HG03571 (cell line): ENCODE measurements at regions not wholly inside any gene's neighbourhood (a gene's known extent, or its start where the extent isn't known, plus 50 kb on each side); places are given as distances from the start of the nearest gene placed in this dataset.

Experiments
- ATAC-seq: cut with Tn5 transposase; IDR thresholded peaks from one replicate; pipeline ENCODE4 v1.9.1; 2021; ENCODE audit not compliant: unreplicated experiment

GRCh38 chr4:153137159-153137558 lies 67.1 kb upstream of the TRIM2 start:
- ATAC-seq: no peak

DNA sequence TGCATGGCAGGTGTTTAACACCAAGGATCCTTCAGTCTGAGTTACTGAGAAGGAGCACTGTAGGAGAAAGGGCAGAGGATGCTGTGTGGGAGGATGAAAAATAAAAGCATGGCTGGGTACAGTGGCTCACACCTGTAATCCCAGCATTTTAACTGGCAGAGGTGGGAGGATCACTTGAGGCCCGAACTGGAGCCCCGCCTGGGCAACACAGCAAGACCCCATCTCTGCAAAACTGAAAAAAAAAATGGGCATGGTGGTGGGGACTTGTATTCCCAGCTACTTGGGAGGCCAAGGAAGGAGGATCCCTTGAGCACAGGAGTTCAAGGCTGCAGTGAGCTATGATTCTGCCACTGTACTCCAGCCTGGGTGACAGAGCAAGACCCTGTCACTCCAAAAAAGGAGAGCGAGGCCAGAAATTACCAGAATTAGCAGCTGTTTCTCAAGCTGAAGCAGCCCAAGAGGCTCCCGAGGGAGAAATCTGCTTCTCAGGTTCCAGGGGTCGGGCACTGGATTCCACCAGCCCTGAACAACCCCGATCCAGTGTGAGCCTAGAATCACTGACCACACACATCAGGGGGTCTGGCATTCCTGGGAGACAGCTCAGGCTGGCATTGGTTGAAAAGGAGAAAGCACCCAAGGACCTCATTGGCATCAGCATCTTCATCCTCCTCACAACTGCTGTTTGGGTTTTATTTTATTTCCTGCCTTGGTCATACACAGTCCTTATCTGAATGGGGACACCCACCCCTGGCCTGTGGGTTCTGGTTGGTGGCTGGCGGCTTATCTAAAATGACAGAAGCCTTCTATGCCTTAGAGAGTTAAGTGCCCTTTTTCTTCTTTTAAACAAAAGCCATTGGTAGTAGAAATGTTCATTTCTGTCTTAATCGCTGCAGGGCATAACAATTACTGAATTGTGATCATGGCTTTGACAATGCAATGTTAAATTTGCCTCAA lies 66.3 kb upstream of the TRIM2 start:
- no peak for ATAC-seq

- no peak for ATAC-seq
Observed at GRCh38 chr4:153138736-153139135, 65.5 kb upstream of the TRIM2 start.

- no peak for ATAC-seq
Observed at GRCh38 chr4:153140294-153140693, 63.9 kb upstream of the TRIM2 start.

GRCh38 chr4:153141238-153141637 lies 63.0 kb upstream of the TRIM2 start:
- ATAC-seq: no peak

DNA sequence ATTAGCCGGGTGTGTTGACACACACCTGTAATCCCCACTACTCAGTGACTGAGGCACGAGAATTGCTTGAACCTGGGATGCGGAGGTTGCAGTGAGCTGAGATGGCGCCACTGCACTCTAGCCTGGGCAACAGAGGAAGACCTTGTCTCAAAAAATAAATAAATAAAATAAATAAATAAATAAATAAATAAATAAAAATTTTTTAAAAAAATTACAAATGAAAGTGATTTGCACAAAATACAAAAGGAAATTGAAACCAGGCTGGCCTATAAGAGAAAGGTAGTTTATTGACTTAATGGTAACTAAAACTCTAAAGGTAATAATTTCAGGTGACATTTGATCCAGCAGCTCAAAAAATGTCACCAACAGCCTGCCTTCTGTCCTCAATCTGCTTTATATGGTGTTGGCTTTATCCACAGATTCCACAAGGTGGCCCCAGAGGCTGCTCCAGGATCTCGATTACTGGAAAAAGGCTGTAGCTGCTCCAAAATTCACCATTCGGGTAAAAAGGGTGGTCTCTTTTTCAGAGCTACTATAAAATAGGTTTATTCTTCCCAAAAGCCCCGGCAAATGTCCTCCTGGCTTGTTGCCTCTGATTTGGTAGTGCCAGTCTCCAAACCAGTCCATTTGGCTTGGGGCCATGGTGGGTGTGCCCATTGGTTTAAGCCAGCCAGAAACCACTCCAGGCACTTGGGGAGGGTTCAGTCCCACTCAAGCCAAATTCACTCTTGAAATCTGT lies 61.4 kb upstream of the TRIM2 start:
- no peak for ATAC-seq

DNA sequence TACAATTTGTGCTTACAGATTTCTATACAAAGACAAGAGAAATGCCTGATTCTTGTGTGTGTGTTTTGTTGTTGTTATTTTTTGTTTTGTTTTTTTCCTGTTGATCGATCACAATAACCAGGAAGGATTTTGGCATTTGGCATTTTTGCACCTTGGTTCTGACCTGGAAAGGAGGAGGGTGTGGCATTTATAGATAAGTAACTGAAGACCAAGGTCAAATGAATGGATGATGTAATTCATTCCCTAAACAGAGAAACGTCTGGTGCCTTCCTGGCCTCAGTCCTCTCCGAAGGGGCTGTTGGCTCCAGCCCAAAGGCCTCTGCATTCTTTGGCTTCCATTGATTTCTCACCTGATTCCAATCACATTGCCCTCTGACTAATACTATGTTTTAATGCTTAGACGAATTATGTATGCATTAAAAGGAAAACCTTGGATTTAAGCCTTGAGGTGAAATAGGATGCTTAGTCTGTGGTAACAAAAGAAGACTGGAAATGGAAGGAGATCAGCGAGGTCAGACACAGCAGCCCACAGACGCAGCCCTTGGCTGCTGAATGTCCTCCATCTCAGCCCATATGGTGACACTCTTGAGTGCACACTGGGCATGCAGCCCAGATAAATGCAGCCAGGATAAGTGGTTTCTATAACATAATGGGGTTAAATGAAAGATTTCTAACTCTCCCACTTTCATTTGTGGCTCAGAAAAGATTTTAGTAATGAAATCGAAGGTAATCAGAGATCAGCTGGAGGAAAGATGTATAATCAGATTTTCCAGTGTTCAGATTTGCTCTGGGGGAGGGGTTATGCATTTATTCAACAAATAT lies 60.5 kb upstream of the TRIM2 start:
- ATAC-seq: no peak

DNA sequence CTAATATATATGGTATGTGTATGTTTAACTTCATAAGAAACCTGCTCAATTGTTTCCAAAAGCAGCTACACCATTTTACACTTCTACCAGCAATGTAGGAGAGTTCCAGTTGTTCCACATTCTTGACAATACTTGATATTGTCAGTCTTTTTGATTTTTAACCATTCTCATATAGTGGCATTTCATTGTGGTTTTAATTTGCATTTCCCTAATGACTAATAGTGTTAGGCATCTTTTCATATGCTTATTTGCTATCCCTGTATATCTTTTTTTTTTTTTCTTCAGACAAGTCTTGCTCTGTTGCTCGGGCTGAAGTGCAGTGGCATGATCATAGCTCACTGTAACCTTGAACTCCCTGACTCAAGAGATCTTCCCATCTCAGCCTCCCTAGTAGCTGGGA lies 58.2 kb upstream of the TRIM2 start:
- ATAC-seq: no peak

DNA sequence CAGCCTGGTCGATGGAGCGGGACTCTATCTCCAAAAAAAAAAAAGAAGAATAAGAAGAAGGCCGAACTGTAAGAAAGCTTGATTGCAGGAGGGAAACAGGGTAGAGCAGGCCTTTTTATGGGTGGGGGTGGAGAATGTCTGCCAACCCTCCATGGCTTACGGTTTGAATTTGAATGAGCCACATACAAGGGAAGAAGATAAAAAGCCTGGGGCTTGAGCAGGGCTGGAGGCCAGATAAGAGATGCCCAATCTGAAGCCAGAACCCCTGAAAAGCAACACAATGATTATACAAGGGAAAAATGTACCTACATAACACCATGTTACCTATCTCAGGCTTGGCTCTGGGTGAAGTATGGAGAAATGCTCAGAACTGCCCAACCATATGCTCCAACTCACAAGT lies 57.3 kb upstream of the TRIM2 start:
- ATAC-seq: no peak

- ATAC-seq: no peak
Observed at GRCh38 chr4:153148791-153149190, 55.5 kb upstream of the TRIM2 start.

DNA sequence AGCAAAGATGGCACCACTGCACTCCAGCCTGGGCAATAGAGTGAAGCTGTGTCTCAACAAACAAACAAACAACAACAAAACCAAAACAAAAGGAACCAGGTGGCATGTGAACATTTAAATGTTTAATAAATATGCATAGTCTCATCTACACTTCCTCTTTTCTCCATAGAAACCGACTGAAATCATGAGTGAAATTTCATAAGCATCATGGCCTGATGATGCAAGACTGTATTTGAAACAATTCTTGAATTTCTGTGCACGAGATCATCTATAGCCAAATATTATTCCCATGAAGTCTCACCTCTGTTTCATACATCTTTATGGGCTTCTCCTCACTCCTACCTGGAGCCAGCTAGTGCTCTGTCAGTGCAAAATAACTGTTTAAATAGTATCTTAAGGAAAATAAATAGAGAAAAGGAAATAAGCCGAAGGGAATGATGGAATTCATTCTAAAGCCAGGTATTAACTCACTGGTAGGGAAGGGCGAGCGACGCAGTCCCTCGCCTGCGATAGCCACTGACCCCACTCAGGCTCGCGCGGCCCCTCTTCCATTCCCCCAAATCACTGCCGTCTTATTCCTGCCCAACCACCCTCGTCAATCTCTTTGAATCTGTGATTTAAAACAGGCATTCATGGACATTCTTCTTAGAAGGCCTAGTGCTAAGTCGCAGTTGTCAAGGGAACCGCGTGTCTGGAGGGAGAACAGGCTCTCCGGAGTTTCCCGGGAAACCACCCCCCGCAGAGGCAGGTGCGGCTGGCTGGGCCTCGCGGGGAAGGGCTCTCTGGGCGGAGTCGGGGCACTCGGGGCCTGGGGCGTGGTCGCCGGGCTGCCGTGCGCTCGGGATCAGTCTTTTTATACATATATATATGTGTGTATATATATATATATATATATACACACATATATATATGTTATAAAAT lies 52.4 kb upstream of the TRIM2 start:
- no peak for ATAC-seq

GRCh38 chr4:153152501-153153338 lies 51.5 kb upstream of the TRIM2 start:
- peak; percentile 14 for ATAC-seq

DNA sequence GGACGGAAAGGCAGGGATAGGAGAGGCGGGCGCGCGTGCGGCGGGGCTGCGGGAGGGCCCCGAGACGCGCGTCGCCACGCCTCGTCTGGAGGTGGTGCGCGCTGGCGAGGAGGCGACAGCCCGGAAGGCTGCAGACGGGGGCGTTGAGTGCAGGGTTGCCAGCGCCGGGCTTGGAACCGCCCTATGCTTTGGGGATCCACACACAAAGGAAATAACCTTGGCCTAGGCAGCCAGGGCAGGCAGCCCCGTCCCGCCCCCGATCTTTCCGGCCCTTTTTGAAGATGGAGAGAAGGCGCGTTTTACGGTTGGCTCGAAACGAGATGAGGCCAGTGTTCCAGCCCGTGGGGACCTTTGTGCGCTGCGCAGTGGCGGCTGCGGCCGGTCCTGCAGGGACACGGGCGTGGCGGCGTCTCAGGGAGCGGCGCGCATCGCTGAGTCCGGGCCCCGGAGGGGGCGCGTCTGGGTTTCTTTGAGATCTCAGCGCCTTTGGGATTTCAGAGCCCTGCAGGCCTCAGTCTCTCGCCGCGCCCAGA lies 50.8 kb upstream of the TRIM2 start:
- peak; percentile 59 for ATAC-seq

DNA sequence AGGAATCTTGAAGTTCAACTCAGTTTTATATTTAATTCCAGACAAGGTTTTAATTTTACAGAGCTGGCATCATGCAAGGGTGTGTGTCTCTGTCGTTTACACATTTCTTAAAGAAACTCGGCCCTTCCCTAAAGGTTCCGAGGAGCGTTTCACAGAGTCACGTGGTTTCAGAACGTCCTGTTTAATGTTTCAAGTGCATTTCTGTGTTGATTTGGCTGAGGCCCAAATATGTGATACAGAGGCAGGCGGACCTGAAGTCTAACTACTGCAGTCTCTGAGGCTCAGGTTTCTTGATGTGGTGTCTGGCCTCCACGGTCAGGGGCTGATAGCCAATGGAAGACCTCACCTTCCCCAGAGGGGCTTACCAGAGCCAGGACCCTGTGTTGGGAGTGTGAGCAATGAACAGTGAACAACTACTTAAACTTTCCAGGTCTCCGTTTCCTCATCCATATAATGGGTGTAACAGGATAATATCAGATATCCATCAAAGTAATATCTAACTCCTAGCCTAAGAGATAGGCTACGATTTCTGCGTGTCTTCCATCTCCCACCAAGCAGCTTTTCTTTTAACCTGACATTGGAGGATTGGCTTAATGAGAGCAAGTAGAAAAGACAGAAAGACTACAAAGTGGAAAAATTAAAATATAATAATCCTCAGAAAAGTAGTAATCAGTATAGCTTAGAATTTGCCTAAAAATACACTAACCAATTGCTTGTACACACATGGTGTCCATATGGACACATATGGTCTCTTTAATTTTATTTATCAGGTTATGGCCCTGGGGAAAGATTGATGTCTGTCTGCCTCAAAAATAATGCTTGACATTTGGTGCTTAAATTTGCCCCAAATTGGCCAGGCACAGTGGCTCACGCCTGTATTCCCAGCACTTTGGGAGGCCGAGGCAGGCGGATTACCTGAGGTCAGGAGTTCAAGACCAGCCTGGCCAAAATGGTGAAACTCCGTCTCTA lies 50.0 kb upstream of the TRIM2 start:
- ATAC-seq: no peak
